ENCODE measurements at regions not wholly inside any gene's neighbourhood (a gene's known extent, or its start where the extent isn't known, plus 50 kb on each side); places are given as distances from the start of the nearest gene placed in this dataset.

GRCh38 chr2:6480514-6480913 is 385.2 kb downstream of the CMPK2 start:
- Histone ChIP-seq H3K9me3 (no peaks in the 10 kb centered on the region), H3K4me3 (no peak overlapping the region), H3K4me1 (no peaks in the 10 kb centered on the region), H3K27me3 (no peaks in the 10 kb centered on the region), H3K27ac (no peak overlapping the region), H3K36me3 (no peaks in the 10 kb centered on the region)
- intact Hi-C loops (cut with DNase I), result no loop called here
- no peak for TF ChIP-seq CTCF (IDR thresholded peaks at IDR 0.05)
- DNase-seq (ENCODE audit: low spot score in 2 of 2), result no peak

GRCh38 chr2:6482256-6482655 is 383.5 kb downstream of the CMPK2 start:
- no peaks in the 10 kb centered on the region for H3K9me3 ChIP-seq
- H3K4me3 ChIP-seq, result no peak overlapping the region
- no peak overlapping the region for H3K27ac ChIP-seq
- no peak for TF ChIP-seq CTCF (IDR thresholded peaks at IDR 0.05)
- intact Hi-C loops (cut with DNase I), result no loop called here
- DNase-seq (ENCODE audit: low spot score in 2 of 2), result no peak
- no peaks in the 10 kb centered on the region for H3K36me3 ChIP-seq
- no peaks in the 10 kb centered on the region for H3K4me1 ChIP-seq
- H3K27me3 ChIP-seq, result no peaks in the 10 kb centered on the region

- no peak overlapping the region for H3K27ac ChIP-seq
- H3K4me3 ChIP-seq, result no peak overlapping the region
- H3K27me3 ChIP-seq, result no peaks in the 10 kb centered on the region
- no peak for TF ChIP-seq CTCF (IDR thresholded peaks at IDR 0.05)
- DNase-seq (ENCODE audit: low spot score in 2 of 2), result no peak
- H3K36me3 ChIP-seq, result no peaks in the 10 kb centered on the region
- intact Hi-C loops (cut with DNase I), result no loop called here
- H3K4me1 ChIP-seq, result no peaks in the 10 kb centered on the region
- no peaks in the 10 kb centered on the region for H3K9me3 ChIP-seq
These were observed 377.9 kb downstream of the CMPK2 start for GRCh38 chr2:6487765-6488164.

GRCh38 chr2:6492573-6492972 is 373.1 kb downstream of the CMPK2 start:
- Histone ChIP-seq H3K27me3 (no peaks in the 10 kb centered on the region), H3K4me3 (no peak overlapping the region), H3K9me3 (no peaks in the 10 kb centered on the region), H3K4me1 (no peaks in the 10 kb centered on the region), H3K27ac (no peak overlapping the region), H3K36me3 (no peaks in the 10 kb centered on the region)
- intact Hi-C loops (cut with DNase I), result no loop called here
- no peak for DNase-seq (ENCODE audit: low spot score in 2 of 2)
- no peak for TF ChIP-seq CTCF (IDR thresholded peaks at IDR 0.05)

GRCh38 chr2:6493266-6493665 is 372.4 kb downstream of the CMPK2 start:
- no peak overlapping the region for H3K4me3 ChIP-seq
- no peak overlapping the region for H3K27ac ChIP-seq
- no peaks in the 10 kb centered on the region for H3K4me1 ChIP-seq
- no peak for DNase-seq (ENCODE audit: low spot score in 2 of 2)
- H3K27me3 ChIP-seq, result no peaks in the 10 kb centered on the region
- TF ChIP-seq CTCF (IDR thresholded peaks at IDR 0.05), result no peak
- intact Hi-C loops (cut with DNase I), result no loop called here
- no peaks in the 10 kb centered on the region for H3K9me3 ChIP-seq
- no peaks in the 10 kb centered on the region for H3K36me3 ChIP-seq

GRCh38 chr2:6493669-6494068 is 372.0 kb downstream of the CMPK2 start:
- no peak overlapping the region for H3K27ac ChIP-seq
- no peaks in the 10 kb centered on the region for H3K36me3 ChIP-seq
- intact Hi-C loops (cut with DNase I), result no loop called here
- no peaks in the 10 kb centered on the region for H3K4me1 ChIP-seq
- no peaks in the 10 kb centered on the region for H3K9me3 ChIP-seq
- H3K27me3 ChIP-seq, result no peaks in the 10 kb centered on the region
- no peak for DNase-seq (ENCODE audit: low spot score in 2 of 2)
- no peak for TF ChIP-seq CTCF (IDR thresholded peaks at IDR 0.05)
- no peak overlapping the region for H3K4me3 ChIP-seq
